Skin of body (tissue), 1 donor: ENCODE measurements at regions not wholly inside any gene's neighbourhood (a gene's known extent, or its start where the extent isn't known, plus 50 kb on each side); places are given as distances from the start of the nearest gene placed in this dataset.
"Not testable (repeated sequence)": the region's sequence is repeated elsewhere in the genome, so short reads cannot be mapped to it uniquely, and the experiment has no call there.

Source experiments
- DNase-seq: peaks from one replicate; lab custom pipeline; 2025; lab: John Stamatoyannopoulos, UW

DNA sequence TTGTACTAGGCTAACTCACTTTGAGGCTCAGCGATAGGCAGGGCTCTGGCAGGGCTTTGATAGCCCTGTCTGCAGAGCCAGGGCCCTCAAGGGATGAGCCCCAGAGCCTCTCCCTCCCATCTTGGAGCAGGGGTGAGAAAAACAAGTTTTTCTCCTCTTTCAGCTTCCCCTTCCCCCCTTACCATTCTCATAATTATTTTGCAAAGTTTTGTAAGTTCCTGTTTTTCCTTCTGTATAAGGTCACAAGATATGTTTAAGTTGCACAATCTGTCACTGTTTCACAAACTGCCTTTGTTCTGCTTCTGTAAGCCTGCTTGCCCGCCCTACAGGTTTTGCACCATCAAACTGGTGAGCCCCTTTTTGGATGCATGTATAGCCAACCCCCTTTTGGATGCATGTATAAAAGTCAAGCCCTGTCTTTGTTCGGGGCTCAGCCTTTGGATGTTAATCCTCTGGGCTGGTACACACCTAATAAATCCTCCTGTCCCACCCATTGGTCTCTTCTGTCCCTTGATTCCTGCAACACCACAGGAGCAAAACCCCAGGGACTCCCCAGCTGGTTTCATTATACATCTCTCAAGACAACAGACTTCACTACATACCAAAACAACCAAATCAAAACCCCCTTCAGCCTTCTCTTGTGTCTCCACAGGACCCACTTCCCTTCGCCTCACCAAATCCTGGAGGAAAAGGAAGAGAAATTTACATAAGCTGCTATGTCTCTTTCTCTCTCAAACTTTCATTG lies 52.5 kb upstream of the RESF1 start:
- no peak for DNase-seq

DNA sequence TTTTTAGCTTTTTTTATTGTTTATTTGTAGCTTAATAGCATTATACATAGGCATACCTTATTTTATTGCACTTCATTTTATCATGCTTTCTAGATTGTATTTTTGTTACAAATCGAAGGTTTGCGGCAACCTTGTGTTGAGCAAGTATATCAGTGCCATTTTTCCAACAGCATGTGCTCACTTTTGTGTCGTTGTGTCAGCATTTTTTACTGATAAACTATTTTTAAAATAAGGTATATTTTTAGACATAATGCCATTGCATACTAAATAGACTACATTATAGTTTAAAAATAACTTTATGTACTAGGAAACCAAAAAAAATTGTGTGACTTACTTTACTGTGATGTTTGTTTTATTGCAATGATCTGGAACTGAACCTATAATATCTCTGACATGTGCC lies 56.2 kb upstream of the RESF1 start:
- DNase-seq, result no peak

DNA sequence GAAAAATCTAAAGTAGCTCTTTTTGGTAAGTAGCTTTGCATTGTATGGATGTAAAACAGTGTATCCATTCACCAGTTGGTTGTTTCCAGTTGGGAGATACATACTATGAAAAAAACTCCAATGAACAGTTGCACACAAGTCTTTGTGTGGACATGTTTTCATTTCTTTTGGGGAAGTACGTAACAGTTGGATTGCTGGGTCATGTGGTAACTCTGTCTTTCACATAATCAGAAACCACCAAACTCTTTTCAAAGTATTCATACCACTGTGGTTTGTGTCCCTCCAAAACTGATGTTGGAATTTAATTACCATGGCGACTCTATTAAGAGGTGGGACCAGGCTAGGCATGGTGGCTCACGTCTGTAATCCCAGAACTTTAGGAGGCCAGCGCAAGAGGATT lies 58.9 kb upstream of the RESF1 start:
- DNase-seq, result no peak

DNA sequence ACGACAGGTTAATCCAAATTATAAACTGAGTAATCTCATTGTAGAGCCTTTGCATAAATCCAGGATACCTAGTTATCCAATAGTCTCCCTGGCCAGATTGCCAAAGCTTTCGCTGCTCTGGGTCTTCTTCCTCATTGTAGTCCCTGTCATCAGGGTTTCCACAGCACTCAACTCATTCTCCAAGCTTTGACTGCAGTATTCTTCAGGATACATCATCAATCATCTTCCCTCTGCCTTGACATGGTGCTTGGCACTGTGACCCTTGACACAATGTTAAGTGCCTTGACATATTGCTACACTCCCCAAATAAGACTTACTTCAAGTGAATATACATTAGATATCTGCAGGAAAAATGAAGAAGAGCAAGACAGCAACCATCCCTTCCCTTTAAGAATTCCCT lies 60.1 kb upstream of the RESF1 start:
- no peak for DNase-seq

DNA sequence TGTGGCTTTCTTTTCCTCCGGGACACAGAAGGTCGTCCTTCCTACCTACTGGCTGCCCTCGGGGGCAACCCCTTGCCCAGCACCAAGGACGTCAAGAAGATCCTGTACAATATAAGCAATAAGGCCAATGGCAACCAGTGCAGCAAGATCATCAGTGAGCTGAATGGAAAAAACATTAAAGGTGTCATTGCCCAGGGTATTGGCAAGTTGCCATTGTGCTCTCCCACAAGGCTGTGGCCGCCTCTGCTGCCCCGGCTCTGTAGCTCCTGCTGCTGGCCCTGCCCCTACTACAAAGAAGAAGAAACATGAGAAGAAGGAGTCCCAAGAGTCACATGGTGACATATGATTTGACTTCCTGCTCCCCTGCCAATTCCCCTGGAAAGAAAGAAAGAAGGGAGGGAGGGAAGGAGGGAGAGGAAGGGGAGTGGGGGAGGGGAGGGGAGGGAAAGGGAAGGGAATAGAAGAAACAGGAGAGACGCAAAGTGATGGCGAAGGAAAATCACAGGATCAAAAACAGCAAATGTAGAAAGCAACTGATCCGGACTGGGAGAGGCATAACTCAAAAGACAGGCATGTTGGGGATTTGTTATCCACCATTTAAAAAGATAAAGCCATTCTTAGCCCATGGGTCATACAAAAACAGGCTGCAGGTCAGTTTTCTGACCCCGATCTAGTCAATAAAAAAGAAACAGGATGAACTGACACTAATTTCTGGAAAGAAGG lies 61.3 kb upstream of the RESF1 start:
- no peak for DNase-seq

DNA sequence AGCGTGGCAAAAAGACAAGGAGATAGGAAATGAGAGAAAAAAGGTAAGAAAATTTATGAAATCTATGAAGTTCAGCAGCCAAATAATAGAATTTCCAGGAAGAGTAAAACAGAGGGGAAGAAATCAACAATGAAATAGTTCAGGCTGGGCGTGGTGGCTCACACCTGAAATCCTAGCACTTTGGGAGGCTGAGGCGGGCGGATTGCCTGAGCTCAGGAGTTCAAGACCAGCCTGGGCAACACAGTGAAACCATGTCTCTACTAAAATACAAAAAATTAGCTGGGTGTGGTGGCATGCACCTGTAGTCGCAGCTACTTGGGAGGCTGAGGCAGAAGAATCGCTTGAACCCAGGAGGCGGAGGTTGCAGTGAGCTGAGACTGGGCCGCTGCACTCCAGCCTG lies 62.1 kb upstream of the RESF1 start:
- not testable (repeated sequence) for DNase-seq

DNA sequence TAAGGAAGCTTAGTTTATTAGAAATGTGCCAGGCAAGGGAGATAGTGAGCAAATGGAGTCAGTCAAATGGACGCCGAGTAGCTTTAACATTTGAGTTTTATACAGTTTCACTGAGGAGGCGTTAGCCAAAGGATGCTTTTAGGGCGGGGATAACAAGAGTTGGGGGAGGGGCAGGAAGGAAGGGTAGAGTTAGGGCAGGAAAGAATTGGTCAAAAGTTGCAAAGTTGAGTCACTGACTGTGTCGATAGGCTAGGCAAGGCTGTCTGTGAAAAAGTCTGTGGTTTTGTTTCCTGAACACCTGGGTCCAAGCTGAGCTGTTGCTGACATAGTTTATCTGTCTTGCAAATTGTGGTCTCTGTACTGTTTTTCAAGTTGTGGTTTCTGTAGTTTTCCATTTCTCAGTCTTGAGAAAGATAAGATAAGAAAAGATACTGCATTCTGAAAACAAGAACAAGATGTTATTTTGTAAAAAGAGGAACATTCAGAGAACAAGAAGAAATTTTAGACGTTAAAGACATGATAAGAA lies 62.6 kb upstream of the RESF1 start:
- DNase-seq, result no peak

DNA sequence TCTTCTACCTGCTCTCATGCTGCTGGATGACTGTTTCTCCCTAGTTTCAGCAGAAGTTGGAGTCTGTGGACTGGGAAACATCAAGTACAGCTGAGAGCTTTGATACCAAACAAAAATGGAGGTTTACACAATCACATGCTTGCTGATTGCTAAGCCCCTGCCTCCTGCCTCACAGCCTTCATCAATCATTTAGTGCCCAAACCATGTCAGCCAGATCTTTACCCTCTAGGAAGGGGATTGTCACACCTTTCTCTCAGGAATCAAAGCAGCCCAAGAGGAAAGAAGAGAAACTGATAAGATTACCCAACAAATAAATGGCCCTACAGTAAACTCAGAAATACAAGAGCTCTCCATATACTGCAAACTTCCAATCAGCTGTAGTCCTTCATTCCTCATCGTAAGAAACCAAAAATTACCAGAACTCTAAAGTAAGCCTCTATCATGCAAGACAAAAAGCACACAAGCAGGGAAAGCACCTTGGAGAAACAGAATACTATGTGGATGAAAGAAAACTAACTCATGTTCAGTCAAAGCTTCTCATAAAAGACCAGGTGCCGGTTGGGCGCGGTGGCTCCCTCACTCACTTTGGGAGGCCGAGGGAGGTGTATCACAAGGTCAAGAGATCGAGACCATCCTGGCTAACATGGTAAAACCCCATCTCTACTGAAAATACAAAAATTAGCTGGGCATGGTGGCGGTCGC lies 63.6 kb upstream of the RESF1 start:
- DNase-seq, result no peak

DNA sequence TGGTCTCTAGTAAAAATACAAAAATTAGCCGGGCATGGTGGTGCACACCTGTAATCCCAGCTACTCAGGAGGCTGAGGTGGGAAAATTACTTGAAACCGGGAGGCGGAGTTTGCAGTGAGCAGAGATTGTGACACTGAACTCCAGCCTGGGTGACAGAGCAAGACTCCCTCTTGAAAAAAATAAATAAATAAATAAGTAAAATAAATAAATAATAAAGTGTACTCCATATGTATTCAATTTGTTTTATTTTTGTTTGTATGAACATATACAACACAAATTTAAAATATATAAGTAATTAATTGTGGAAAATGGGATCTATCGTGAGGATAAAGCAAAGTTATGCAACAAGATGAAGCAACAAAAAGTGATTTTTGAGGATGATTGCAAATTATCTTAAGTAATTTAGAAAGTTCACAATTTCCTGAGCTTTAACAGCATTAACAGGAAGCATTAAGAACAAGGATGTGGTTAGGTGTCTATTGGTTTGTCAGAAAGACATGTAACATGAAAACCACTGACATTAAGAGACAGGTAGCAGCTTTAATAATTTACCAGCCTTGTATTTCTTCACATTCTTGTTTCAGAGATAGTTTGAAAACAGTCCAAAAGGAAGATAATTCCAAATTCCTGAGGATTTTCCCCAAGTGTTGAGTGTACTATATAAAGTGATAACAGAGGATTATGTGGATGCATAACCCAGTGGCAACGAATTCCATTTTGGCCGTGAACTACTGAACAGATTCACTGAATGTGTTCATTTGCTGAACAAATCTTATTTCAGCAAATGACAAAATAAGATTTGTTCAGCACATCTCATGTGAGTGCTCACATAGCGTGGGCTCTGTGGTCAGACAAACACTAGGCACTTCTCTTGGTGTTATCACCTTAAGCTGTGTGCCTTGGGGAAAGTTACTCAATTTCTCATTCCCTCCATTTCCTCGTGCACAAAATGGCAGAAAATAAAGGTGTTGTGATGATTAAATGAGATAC lies 68.6 kb upstream of the RESF1 start:
- DNase-seq, result no peak

DNA sequence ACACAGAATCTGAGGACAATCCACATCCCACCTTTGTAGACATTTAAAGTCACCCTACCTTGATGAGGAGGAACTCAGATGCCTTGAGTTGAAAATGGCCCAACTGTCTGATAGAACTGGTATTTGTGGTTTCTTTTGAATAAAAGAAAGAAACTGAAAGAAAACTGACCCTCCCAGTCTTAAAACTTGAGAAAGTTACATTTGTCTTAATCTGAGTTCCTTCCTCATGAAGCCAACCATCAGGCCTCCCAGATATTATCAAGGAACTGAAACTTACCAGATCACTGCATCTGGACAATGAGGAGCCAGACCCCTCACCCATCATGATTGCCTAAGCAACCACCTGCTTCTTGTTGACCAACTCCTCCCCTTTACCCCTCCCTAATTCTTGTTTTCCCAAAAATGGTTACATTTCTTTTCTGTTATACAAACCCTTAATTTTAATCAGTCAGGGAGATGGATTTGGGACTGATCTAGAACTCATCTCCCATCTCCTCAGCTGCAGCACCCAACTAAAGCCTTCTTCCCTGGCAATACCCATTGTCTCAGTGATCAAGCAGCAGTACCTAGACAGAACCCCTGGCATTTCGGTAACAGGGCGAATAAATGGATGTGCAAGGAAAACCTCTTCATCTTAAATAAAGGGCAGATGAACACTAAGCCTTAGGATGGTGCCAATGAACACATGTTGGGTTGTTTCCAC lies 72.0 kb upstream of the RESF1 start:
- no peak for DNase-seq

DNA sequence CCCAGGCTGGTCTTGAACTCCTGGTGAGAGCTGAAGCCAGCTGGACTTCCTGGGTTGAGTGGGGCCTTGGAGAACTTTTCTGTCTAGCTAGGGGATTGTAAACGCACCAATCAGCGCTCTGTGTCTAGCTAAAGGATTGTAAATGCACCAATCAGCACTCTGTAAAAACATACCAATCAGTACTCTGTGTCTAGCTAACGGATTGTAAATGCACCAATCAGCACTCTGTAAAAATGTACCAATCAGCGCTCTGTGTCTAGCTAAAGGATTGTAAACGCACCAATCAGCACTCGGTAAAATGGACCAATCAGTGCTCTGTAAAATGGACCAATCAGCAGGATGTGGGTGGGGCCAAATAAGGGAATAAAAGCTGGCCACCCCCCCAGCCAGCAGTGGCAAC lies 76.5 kb upstream of the RESF1 start:
- DNase-seq, result not testable (repeated sequence)

DNA sequence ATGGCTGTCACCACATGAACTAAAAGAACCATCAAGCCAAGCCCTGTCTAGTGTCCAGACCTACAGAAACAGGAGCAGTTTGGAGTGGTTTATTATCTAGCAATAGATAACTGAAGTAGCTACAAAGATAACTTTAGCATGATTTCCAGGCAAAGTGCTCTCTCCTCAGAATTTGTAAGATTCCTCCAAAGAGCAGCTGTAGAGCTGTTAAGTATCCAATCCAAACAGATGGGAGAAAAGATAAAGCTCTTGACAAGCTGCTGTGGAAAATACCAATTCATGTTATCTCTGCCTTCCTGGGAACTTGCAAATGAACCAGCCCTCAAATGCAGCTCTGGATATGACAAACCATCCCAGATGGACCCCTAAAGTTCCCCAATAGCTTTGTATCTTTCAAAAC lies 78.9 kb upstream of the RESF1 start:
- no peak for DNase-seq

DNA sequence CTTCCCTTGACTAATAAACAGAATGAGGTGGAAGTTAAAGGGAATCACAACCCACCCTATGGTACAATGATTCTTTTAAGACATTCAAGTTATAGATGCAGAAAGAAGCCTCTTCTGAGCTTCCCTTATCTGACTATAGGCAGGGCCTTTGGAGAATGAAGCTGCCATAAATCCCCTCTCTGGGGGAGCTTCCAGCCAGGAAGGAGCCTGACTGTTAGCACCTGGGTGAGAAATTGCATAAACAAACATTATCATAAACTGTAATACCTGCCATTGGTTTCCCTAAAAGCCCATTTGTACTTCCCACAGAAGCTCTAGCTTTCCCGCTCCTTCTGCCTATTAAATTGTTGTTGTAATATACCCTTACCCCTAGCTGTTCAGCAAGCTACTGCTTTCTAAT lies 81.3 kb upstream of the RESF1 start:
- no peak for DNase-seq

DNA sequence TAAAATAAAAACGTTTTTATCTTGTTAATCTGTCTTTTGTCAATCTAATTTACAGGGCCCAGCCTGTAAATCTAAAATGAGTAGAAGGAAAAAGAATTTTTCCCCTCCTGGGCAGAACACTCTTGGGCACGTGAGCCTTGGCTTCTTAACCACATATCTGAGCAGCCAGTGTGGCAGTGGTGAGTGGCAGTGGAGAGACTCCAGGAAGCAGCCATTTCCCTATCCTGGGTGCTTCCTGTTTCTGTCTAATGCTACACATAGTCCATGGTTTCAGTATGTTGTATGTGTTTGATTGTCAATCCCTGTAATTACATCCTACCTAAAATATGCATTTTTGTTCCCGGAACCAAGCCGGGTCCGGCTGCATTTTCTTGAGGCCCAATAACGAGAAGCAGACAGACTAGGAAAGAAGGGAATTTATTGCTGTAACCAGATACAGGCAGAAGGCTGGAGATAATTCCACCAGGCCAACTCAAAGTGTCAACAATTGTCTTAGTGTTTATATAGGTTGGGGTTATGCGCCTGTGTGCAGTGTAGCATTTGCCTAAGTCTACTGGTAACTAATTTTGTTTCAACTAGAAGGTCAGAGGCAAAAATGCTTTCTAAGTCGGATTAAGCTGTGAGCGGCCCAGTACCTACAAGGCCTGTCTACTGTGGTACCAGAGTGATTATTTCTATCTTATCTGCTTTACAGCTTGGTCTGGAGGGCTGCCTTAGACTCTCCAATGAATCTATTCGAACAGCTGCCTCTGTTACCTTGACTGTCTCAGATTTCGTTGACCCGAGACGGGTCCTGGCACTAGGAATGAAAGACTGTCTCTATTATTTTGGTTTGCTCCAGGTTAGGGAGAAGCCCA lies 82.4 kb upstream of the RESF1 start:
- no peak for DNase-seq

DNA sequence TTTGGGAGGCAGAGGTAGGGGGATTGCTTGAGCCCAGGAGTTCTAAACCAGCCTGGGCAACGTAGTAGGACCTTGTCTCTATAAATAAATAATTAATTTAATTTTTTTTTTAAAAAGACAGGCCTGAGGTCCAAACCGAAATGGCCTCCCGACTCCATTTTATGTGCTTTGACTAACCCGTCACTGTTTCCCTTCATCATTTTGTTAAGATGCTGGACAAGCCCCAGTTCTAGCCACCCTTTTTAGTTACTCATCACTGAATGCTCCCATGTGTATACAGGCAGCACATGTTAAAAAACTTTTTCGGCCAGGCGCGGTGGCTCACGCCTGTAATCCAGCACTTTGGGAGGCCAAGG lies 83.6 kb upstream of the RESF1 start:
- DNase-seq, result no peak

DNA sequence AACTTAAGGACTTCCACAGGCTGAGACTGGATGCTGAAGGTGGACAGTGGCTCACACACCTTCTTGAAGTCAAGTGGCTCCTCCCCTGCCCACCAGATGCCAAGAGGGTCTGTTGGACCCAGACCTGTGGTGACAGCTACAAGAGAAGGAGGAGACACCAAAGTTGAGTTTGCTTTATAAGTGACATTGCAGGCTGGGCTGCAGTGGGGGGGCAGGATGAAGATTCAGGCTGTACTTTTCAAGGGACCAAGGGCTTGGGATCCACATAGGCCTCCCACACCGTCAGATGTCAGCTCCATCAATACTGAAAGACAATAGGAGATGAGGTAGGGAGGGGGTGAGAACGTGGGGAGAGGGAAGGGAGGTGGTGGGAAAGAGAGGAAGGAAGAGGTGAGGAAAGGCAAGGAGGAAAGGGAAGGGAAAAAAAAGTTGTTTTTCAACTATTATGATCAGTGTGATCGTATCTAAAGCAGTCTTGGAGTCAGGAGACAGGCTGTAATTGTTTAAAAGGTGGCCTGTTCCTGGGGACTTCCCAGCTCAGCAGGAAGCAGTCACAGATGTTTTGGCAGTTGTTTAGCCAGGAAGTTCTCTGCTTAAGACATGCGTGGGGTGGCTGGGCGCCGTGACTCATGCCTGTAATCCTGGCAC lies 84.1 kb upstream of the RESF1 start:
- peak; percentile 15 for DNase-seq

DNA sequence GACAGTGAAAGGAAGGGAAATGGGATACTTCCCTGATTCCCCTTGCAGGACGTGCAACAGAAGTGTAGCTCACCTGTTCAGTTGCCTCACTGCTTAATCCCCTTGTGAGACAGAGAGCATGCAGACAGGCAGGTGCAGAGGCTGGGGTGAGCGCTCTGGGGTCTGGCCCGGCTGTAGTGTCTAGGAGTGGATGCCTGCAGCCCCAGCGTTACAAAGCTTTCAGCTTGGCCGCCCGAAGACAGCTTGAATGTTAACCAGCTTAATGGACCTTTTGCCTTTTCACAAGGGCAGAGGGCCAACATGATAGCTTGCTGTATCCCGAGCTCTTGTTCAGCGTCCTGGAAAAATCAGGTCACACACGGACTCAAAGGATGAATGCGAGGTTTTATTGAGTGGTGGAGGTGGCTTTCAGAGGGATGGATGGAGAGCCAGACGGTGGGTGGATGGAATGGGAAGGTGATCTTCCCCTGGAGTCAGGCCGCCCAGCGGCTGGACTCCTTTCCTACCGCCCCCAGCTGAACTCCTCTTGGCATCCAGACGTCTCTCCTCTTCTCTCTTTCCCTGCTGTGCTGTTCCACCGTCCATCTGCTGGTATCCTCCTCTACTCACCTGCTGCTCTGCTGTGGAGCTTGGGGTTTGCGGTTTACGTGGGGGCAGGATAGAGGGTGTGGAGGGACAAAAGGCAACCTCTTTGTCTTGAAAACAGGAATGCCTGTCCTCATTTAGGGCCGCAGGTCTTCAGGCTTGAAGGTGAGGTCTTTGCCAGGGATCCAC lies 86.2 kb upstream of the RESF1 start:
- DNase-seq, result no peak

DNA sequence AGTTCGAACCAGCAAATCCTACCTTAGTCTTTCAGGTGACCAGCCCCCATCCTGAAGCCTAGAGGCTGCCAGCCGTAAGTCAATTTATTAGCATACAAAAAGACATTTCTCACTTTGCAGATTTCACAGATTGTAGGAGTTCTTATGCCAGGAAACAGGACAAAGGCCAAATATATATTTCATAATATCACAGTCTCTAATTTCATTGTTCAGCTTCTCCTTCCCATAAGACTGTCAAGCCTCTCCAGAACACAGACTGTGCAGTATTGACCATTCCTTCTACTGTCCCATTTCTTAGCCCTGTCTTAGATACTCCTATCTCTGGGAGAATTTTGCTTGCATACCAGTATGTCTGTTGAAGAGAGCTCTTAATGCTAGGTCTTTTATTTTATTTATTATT lies 89.2 kb upstream of the RESF1 start:
- no peak for DNase-seq
